ENCODE measurements at regions not wholly inside any gene's neighbourhood (a gene's known extent, or its start where the extent isn't known, plus 50 kb on each side); places are given as distances from the start of the nearest gene placed in this dataset.

GRCh38 chr6:170148709-170149470 lies 142.0 kb downstream of the DLL1 start:
- Histone ChIP-seq H3K9me2 (no peaks in the 10 kb centered on the region), H3K4me2 (no peak overlapping the region), H3K27me3 (ENCODE audit: insufficient read depth) (no peaks in the 10 kb centered on the region), H3F3A (replicated peaks; ENCODE audit: insufficient read depth) (no peaks in the 10 kb centered on the region), H2AFZ (ENCODE audit: low read depth) (no peak overlapping the region), H4K20me1 (ENCODE audit: insufficient read depth) (no peaks in the 10 kb centered on the region), H3K27ac (ENCODE audit: low read depth in 2 of 2, low read length in 1 of 2) (no peak overlapping the region), H3K4me1 (ENCODE audit: control insufficient read depth in 1 of 2, insufficient read depth in 2 of 2, low read depth in 1 of 2, low read length in 1 of 2) (peaks cover 0 to 4% of the 10 kb centered on the region in 2 experiments; a peak in 1 of 4 replicates), H3K9me3 (no peaks in the 10 kb centered on the region), H3K79me2 (ENCODE audit: insufficient read depth) (no peaks in the 10 kb centered on the region), H3K9ac (no peak overlapping the region), H3K36me3 (replicated peaks in 1 of 2; ENCODE audit: control insufficient read depth in 1 of 2, insufficient read depth in 2 of 2, low read length in 1 of 2) (no peaks in the 10 kb centered on the region), H3K4me3 (ENCODE audit: low read depth in 2 of 2, low read length in 1 of 2) (no peak overlapping the region)
- DNase-seq: no peak
- WGBS (ENCODE audit: low lambda C conversion rate): 48% methylated on average over 11 of the region's 17 CpGs
- POLR2A ChIA-PET: no interaction called here
- no peak for TF ChIP-seq YY1 (IDR thresholded peaks at IDR 0.05; ENCODE audit: low read depth)
- TF ChIP-seq RFX5 (IDR thresholded peaks at IDR 0.05; ENCODE audit: low read length): no peak
- no peak for TF ChIP-seq RAD21 (IDR thresholded peaks at IDR 0.05; ENCODE audit: low read length)
- CTCF ChIA-PET: no interaction called here

GRCh38 chr6:170147832-170148708 lies 142.8 kb downstream of the DLL1 start:
- no peaks in the 10 kb centered on the region for H3F3A ChIP-seq (replicated peaks; ENCODE audit: insufficient read depth)
- no peaks in the 10 kb centered on the region for H3K36me3 ChIP-seq (replicated peaks in 1 of 2; ENCODE audit: control insufficient read depth in 1 of 2, insufficient read depth in 2 of 2, low read length in 1 of 2)
- no peak overlapping the region for H2AFZ ChIP-seq (ENCODE audit: low read depth)
- DNase-seq: no peak
- H3K9me3 ChIP-seq: no peaks in the 10 kb centered on the region
- no peak overlapping the region for H3K27ac ChIP-seq (ENCODE audit: low read depth in 2 of 2, low read length in 1 of 2)
- no peaks in the 10 kb centered on the region for H3K79me2 ChIP-seq (ENCODE audit: insufficient read depth)
- ChIA-PET CTCF (no interaction called here), POLR2A (no interaction called here)
- no peaks in the 10 kb centered on the region for H3K9me2 ChIP-seq
- WGBS (ENCODE audit: low lambda C conversion rate): 47% methylated on average over 21 of the region's 30 CpGs
- no peak overlapping the region for H3K9ac ChIP-seq
- no peaks in the 10 kb centered on the region for H4K20me1 ChIP-seq (ENCODE audit: insufficient read depth)
- H3K4me1 ChIP-seq (ENCODE audit: control insufficient read depth in 1 of 2, insufficient read depth in 2 of 2, low read depth in 1 of 2, low read length in 1 of 2): peaks cover 0 to under 1% of the 10 kb centered on the region in 2 experiments; a peak in 1 of 4 replicates
- H3K27me3 ChIP-seq (ENCODE audit: insufficient read depth): no peaks in the 10 kb centered on the region
- no peak overlapping the region for H3K4me2 ChIP-seq
- H3K4me3 ChIP-seq (ENCODE audit: low read depth in 2 of 2, low read length in 1 of 2): no peak overlapping the region
- TF ChIP-seq POLR2AphosphoS5 (IDR thresholded peaks at IDR 0.05; ENCODE audit: low read depth, low read length): no peak
- TF ChIP-seq JUND (IDR thresholded peaks at IDR 0.05): no peak
- no peak for TF ChIP-seq USF2 (IDR thresholded peaks at IDR 0.05; ENCODE audit: borderline replicate concordance, low read depth, low read length)
- no peak for TF ChIP-seq TEAD4 (IDR thresholded peaks at IDR 0.05; ENCODE audit: borderline replicate concordance, insufficient read depth)
- no peak for TF ChIP-seq NRF1 (IDR thresholded peaks at IDR 0.05; ENCODE audit: low read depth, low read length)
- no peak for TF ChIP-seq ZBTB33 (IDR thresholded peaks at IDR 0.05; ENCODE audit: borderline replicate concordance, low read depth)
- no peak for TF ChIP-seq SMC3 (IDR thresholded peaks at IDR 0.05; ENCODE audit: low read depth, low read length)
- no peak for TF ChIP-seq GATA2 (CRISPR knock-in tag; IDR thresholded peaks at IDR 0.05)
- no peak for TF ChIP-seq SIN3A (IDR thresholded peaks at IDR 0.05; ENCODE audit: borderline replicate concordance, low read depth, low read length)
- TF ChIP-seq NFIC (IDR thresholded peaks at IDR 0.05; ENCODE audit: borderline replicate concordance): no peak
- no peak for TF ChIP-seq FOXM1 (IDR thresholded peaks at IDR 0.05; ENCODE audit: low read depth)
- no peak for TF ChIP-seq EZH2phosphoT487 (IDR thresholded peaks at IDR 0.05; ENCODE audit: borderline replicate concordance, low read depth)
- TF ChIP-seq FOSL2 (IDR thresholded peaks at IDR 0.05; ENCODE audit: borderline replicate concordance, low read depth): no peak
- TF ChIP-seq RFX5 (IDR thresholded peaks at IDR 0.05; ENCODE audit: low read length): no peak
- no peak for TF ChIP-seq CTCF (IDR thresholded peaks at IDR 0.05)
- no peak for TF ChIP-seq RCOR1 (IDR thresholded peaks at IDR 0.05; ENCODE audit: low read length)
- TF ChIP-seq YY1 (IDR thresholded peaks at IDR 0.05; ENCODE audit: low read depth): no peak

All from SK-N-SH (cell line).